GM12878 (cell line): ENCODE measurements at regions not wholly inside any gene's neighbourhood (a gene's known extent, or its start where the extent isn't known, plus 50 kb on each side); places are given as distances from the start of the nearest gene placed in this dataset.

ENCODE experiments used
- ATAC-seq: fragments of 200-7000 bp; cut with Tn5 transposase; 3 replicates; pipeline ENCODE4 v1.9.1; 2020; ENCODE audit warnings: mild to moderate bottlenecking, moderate library complexity
- BruUV-seq: library from RNA; stranded (reverse); fragments of 400-500 nt; replicated peaks from 2 replicates; lab custom pipeline; 2021; lab: Mats Ljungman, UMichigan
- CTCF ChIA-PET: fragments of 300-600 bp; sonication (Branson Sonifier 250); formaldehyde crosslinking; extraction: SDS; loops from one replicate; lab custom pipeline; 2021; ENCODE audit warnings: inconsistent platforms; lab: Yijun Ruan, JAX
- POLR2A ChIA-PET: fragments of 350-600 bp; formaldehyde crosslinking; extraction: SDS; loops from one replicate; lab custom pipeline; 2021; ENCODE audit warnings: inconsistent platforms; lab: Charles Lee
- RAD21 ChIA-PET: fragments of 300-600 bp; sonication (Branson Sonifier 250); formaldehyde crosslinking; loops from one replicate; lab custom pipeline; 2023; ENCODE audit warnings: antibody characterized with exemption; ENCODE audit not compliant: unreplicated experiment; lab: Charles Lee
- SMC1A ChIA-PET: fragments of 300-600 bp; sonication (Branson Sonifier 250); formaldehyde crosslinking; loops from one replicate; lab custom pipeline; 2023; ENCODE audit not compliant: unreplicated experiment, uncharacterized antibody; lab: Charles Lee
- DNase-seq: peaks from one replicate; pipeline ENCODE4 v3.0.0-alpha.2; 2011; ENCODE audit warnings: low read depth, low spot score
- FAIRE-seq: peaks from 3 replicates; lab custom pipeline; 2011; peaks lifted over from hg19 to GRCh38; lab: Jason Lieb, UNC
- H2AFZ ChIP-seq: 2 replicates; pipeline ENCODE4 v1.6.0; 2011; ENCODE audit warnings: low read depth, low read length, control low read depth; ENCODE audit not compliant: control insufficient read depth
- H3K27ac ChIP-seq: 2 replicates; pipeline ENCODE4 v1.5.1; 2011; ENCODE audit warnings: control low read depth; ENCODE audit not compliant: control insufficient read depth, insufficient read depth
- H3K27me3 ChIP-seq, 2 experiments: replicated peaks in 1 of 2; 2 replicates each; pipeline versions ENCODE4 v1.6.0 to v1.6.1; 2011; ENCODE audit warnings: low read length in 1 of 2; ENCODE audit not compliant: control insufficient read depth in 2 of 2, insufficient read depth in 2 of 2
- H3K36me3 ChIP-seq, 2 experiments: 2 replicates each; pipeline ENCODE4 v1.5.1; 2011; ENCODE audit warnings: low read length in 1 of 2; ENCODE audit not compliant: control insufficient read depth in 2 of 2, insufficient read depth in 2 of 2
- H3K4me1 ChIP-seq: 2 replicates; pipeline ENCODE4 v1.6.1; 2011; ENCODE audit warnings: mild to moderate bottlenecking, low read length, moderate library complexity, mixed read lengths; ENCODE audit not compliant: control insufficient read depth, insufficient read depth
- H3K4me2 ChIP-seq: 2 replicates; pipeline ENCODE4 v1.6.0; 2011; ENCODE audit warnings: control low read depth; ENCODE audit not compliant: control insufficient read depth, insufficient read depth
- H3K4me3 ChIP-seq: fragments of 200-600 bp; sonication (generic); 2 replicates; pipeline ENCODE4 v1.5.1; 2016
- H3K79me2 ChIP-seq: 2 replicates; pipeline ENCODE4 v1.6.0; 2011; ENCODE audit warnings: low read length; ENCODE audit not compliant: control insufficient read depth, insufficient read depth
- H3K9ac ChIP-seq: 2 replicates; pipeline ENCODE4 v1.8.0; 2011; ENCODE audit warnings: low read length, control low read depth, mixed read lengths; ENCODE audit not compliant: control insufficient read depth, insufficient read depth
- H3K9me3 ChIP-seq: replicated peaks from 3 replicates; pipeline ENCODE4 v1.5.1; 2011; ENCODE audit warnings: mild to moderate bottlenecking, low read length; ENCODE audit not compliant: control insufficient read depth, insufficient read depth
- H4K20me1 ChIP-seq: 2 replicates; pipeline ENCODE4 v1.6.0; 2011; ENCODE audit not compliant: control insufficient read depth, insufficient read depth
- BHLHE40 ChIP-seq, 2 experiments: fragments of 450-650 bp in 1 of 2; IDR thresholded peaks; 2 replicates each; pipeline ENCODE4 v1.6.1; 2011 to 2017; ENCODE audit warnings: low read depth in 2 of 2, borderline replicate concordance in 1 of 2, improper control_type of control experiment in 1 of 2, low read length in 1 of 2, mild to moderate bottlenecking in 1 of 2
- BMI1 ChIP-seq: fragments of 450-650 bp; IDR thresholded peaks from 2 replicates; pipeline ENCODE4 v1.6.1; 2016; ENCODE audit warnings: mild to moderate bottlenecking, moderate library complexity, borderline replicate concordance
- CREM ChIP-seq: IDR thresholded peaks from 2 replicates; pipeline ENCODE4 v1.6.1; 2014; ENCODE audit warnings: antibody characterized with exemption, low read depth
- MAX ChIP-seq: IDR thresholded peaks from 2 replicates; pipeline ENCODE4 v1.6.1; 2012; ENCODE audit warnings: low read depth, low read length, improper control_type of control experiment
- MTA2 ChIP-seq: fragments of 450-650 bp; IDR thresholded peaks from 2 replicates; pipeline ENCODE4 v1.6.1; 2016; ENCODE audit warnings: low read depth, mild to moderate bottlenecking, moderate library complexity
- NFIC ChIP-seq: IDR thresholded peaks from 2 replicates; pipeline ENCODE4 v1.6.1; 2012; ENCODE audit warnings: low read depth, mild to moderate bottlenecking, inconsistent platforms, low read length, moderate library complexity
- NFXL1 ChIP-seq: fragments of 450-650 bp; IDR thresholded peaks from 2 replicates; pipeline ENCODE4 v1.6.1; 2017; ENCODE audit warnings: antibody characterized with exemption, mild to moderate bottlenecking, borderline replicate concordance
- RCOR1 ChIP-seq: conservative IDR thresholded peaks from 2 replicates; pipeline ENCODE4 v1.6.1; 2012; ENCODE audit warnings: low read depth, low read length, improper control_type of control experiment
- REST ChIP-seq: IDR thresholded peaks from 2 replicates; pipeline ENCODE4 v1.6.1; 2012; ENCODE audit warnings: mild to moderate bottlenecking, low read depth, low read length
- RFX5 ChIP-seq: IDR thresholded peaks from 2 replicates; pipeline ENCODE4 v1.6.1; 2011; ENCODE audit warnings: low read depth, low read length, improper control_type of control experiment
- SMARCA5 ChIP-seq: fragments of 450-650 bp; IDR thresholded peaks from 2 replicates; pipeline ENCODE4 v1.6.1; 2017; ENCODE audit warnings: mild to moderate bottlenecking
- SP1 ChIP-seq: IDR thresholded peaks from one replicate; pipeline ENCODE4 v1.6.1; 2011; ENCODE audit warnings: low read depth, low read length
- SREBF1 ChIP-seq: IDR thresholded peaks from 2 replicates; pipeline ENCODE4 v1.6.1; 2012; ENCODE audit warnings: mild to moderate bottlenecking, low read length
- SUPT20H ChIP-seq: IDR thresholded peaks from 2 replicates; pipeline ENCODE4 v1.6.1; 2011; ENCODE audit warnings: low read depth, mild to moderate bottlenecking, low read length, moderate library complexity, borderline replicate concordance; ENCODE audit not compliant: control insufficient read depth
- TCF12 ChIP-seq: IDR thresholded peaks from 2 replicates; pipeline ENCODE4 v1.6.1; 2011; ENCODE audit warnings: low read depth, mild to moderate bottlenecking, low read length
- ZBTB11 ChIP-seq: fragments of 450-650 bp; formaldehyde crosslinking; IDR thresholded peaks from 2 replicates; pipeline ENCODE4 v1.5.0; 2022; ENCODE audit warnings: mild to moderate bottlenecking, missing genetic modification characterization
- WGBS: methylation state at CpG from one replicate; pipeline ENCODE4 v1.1.6; 2016; ENCODE audit warnings: low lambda C conversion rate; ENCODE audit not compliant: insufficient replicate concordance, insufficient coverage; ENCODE audit errors: missing lambda C conversion rate; 5-methylcytosine and 5-hydroxymethylcytosine counted together
- in situ Hi-C: fragments of 300-500 bp; cut with MboI; formaldehyde crosslinking; loops from 9 replicates; pipeline ENCODE4 v1.14.3; 2018; ENCODE audit warnings: mixed read lengths
- intact Hi-C: fragments of 100-400 bp; cut with micrococcal nuclease; formaldehyde crosslinking; loops from one replicate; pipeline ENCODE4 v1.14.2; 2022; ENCODE audit not compliant: unreplicated experiment

- H3K4me1 ChIP-seq = peaks cover 12% of the 10 kb centered on the region
- intact Hi-C loops (no loop called here), in situ Hi-C loops (no loop called here)
- no peak overlapping the region for H3K4me3 ChIP-seq
- RAD21 ChIA-PET = interaction anchor here (0.9 to 2.4 kb wide), 2 partner anchors 15 to 133 kb away, joined by 3 to 14 read pairs; no protein-coding TSS in a partner anchor
- H3K79me2 ChIP-seq = no peaks in the 10 kb centered on the region
- H3K9ac ChIP-seq = no peak overlapping the region
- H3K27me3 ChIP-seq = no peaks in the 10 kb centered on the region
- no peak overlapping the region for H2AFZ ChIP-seq
- no TSS peak for BruUV-seq
- H3K27ac ChIP-seq = no peak overlapping the region
- SMC1A ChIA-PET = interaction anchor here (0.9 to 3.2 kb wide), 12 partner anchors 9 to 133 kb away, joined by 3 to 12 read pairs (median 4); no protein-coding TSS in a partner anchor
- 89% methylated on average over 10 of the region's 10 CpGs for WGBS
- DNase-seq (no peak), ATAC-seq (no peak), FAIRE-seq (no peak)
- no peaks in the 10 kb centered on the region for H3K9me3 ChIP-seq
- no peak overlapping the region for H3K4me2 ChIP-seq
- no peaks in the 10 kb centered on the region for H3K36me3 ChIP-seq
- POLR2A ChIA-PET = no interaction called here
- CTCF ChIA-PET = interaction anchor here (1.0 to 2.0 kb wide), 5 partner anchors 9 to 133 kb away, joined by 3 to 5 read pairs (median 3); no protein-coding TSS in a partner anchor
- no peaks in the 10 kb centered on the region for H4K20me1 ChIP-seq
- TF ChIP-seq ZBTB11 (CRISPR knock-in tag) = no peak
- no peak for TF ChIP-seq REST
- no peak for TF ChIP-seq SREBF1
- no peak for TF ChIP-seq NFXL1
- TF ChIP-seq NFIC = no peak
- TF ChIP-seq SMARCA5 = no peak
- TF ChIP-seq RFX5 = no peak
- TF ChIP-seq BHLHE40 (IDR thresholded peaks at IDR 0.05; ENCODE audit: borderline replicate concordance in 1 of 2, low read depth in 2 of 2, low read length in 1 of 2) = no peak
- no peak for TF ChIP-seq SUPT20H
- TF ChIP-seq CREM = no peak
- no peak for TF ChIP-seq MAX
- no peak for TF ChIP-seq TCF12
- TF ChIP-seq MTA2 = no peak
- no peak for TF ChIP-seq RCOR1
- no peak for TF ChIP-seq BMI1
- TF ChIP-seq SP1 = no peak
Observed at GRCh38 chr5:68420476-68421344, 205.2 kb downstream of the PIK3R1 start.
